ENCODE measurements at regions not wholly inside any gene's neighbourhood (a gene's known extent, or its start where the extent isn't known, plus 50 kb on each side); places are given as distances from the start of the nearest gene placed in this dataset.

DNA sequence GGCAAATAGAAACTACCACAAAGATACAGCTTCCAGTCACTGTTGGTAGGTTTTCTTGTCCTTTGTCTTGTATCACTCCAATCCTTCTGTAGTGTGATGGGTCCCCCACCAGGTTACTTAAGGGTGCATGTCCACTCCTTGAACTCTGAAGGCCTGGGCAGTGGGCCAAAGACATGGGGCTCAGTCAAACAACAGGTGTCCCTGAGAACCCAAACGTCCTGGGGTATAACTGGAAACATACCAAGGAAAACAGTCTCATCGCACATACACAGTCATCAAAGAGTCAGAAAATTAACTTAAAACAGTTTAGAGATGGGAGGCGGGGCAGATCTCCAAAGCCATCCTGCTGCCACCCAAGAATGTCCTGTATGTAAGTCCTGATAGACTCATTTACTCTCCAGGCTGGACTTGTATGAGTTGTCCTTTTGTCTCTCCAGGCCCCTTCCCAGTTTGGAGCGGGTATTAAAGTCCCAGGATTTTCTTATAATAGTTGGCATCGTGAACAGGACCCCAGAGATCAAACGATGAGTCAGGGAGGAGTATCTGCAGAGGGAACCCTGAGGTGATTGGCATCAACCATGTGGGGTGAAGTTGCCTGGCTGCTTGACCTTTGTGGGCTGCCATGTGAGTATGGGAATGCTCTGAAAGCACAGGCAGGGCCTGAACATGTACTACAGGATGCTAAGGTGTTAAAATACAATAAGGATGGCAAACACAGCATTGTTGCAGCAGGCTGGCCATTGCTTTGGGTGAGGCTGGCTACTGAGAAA is 613.2 kb upstream of the KLF12 start:
- no peaks in the 10 kb centered on the region for H3K4me1 ChIP-seq (replicated peaks in 1 of 2; ENCODE audit: control insufficient read depth in 2 of 2, insufficient read depth in 2 of 2, low read length in 2 of 2)
- H3K27ac ChIP-seq (ENCODE audit: extremely low read depth, low read depth, low read length): no peak overlapping the region
- H3K4me2 ChIP-seq (ENCODE audit: insufficient read depth, low read length): no peak overlapping the region
- intact Hi-C loops (cut with micrococcal nuclease): no loop called here
- H3K9ac ChIP-seq (ENCODE audit: insufficient read depth in 1 of 2, low read depth in 2 of 2, low read length in 2 of 2): no peak overlapping the region
- POLR2A ChIA-PET: no interaction called here
- H2AFZ ChIP-seq (ENCODE audit: low read depth, low read length): no peak overlapping the region
- ATAC-seq (no peak), FAIRE-seq (no peak), DNase-seq (ENCODE audit: extremely low read depth in 1 of 4, low spot score in 3 of 4) (no peak)
- WGBS (ENCODE audit: insufficient coverage, low coverage, missing lambda C conversion rate): 0% methylated on average over 5 of the region's 6 CpGs
- no peaks in the 10 kb centered on the region for H3K36me3 ChIP-seq (ENCODE audit: control insufficient read depth, insufficient read depth, low read length)
- no peaks in the 10 kb centered on the region for H4K20me1 ChIP-seq (replicated peaks; ENCODE audit: control insufficient read depth, insufficient read depth, low read length)
- CTCF ChIA-PET (ENCODE audit: low intra/inter-chr PET ratio): no interaction called here
- H3K9me1 ChIP-seq (ENCODE audit: control insufficient read depth, insufficient read depth, low read length): no peaks in the 10 kb centered on the region
- H3K9me3 ChIP-seq (replicated peaks; ENCODE audit: control insufficient read depth, insufficient read depth, low read depth, low read length): no peaks in the 10 kb centered on the region
- H3K27me3 ChIP-seq (ENCODE audit: control insufficient read depth in 2 of 2, insufficient read depth in 2 of 2, low read length in 2 of 2): no peaks in the 10 kb centered on the region
- H3K79me2 ChIP-seq (ENCODE audit: control insufficient read depth, insufficient read depth, low read length): no peaks in the 10 kb centered on the region
- H3K4me3 ChIP-seq: no peak overlapping the region
- no TSS peak for BruUV-seq (replicated peaks)
- in situ Hi-C loops (cut with MboI): no loop called here
- no peak for TF ChIP-seq PTTG1 (tag; IDR thresholded peaks at IDR 0.05; ENCODE audit: low read depth)
- no peak for TF ChIP-seq CREB3 (tag; conservative IDR thresholded peaks at IDR 0.05; ENCODE audit: low read depth)
- no peak for TF ChIP-seq NR2C2 (CRISPR knock-in tag; IDR thresholded peaks at IDR 0.05)
- TF ChIP-seq NR2C2 (tag; IDR thresholded peaks at IDR 0.05): no peak
- TF ChIP-seq ZNF280A (IDR thresholded peaks at IDR 0.05; ENCODE audit: low read depth, partially characterized antibody): no peak
- no peak for TF ChIP-seq ZNF24 (IDR thresholded peaks at IDR 0.05)
- TF ChIP-seq, protein P1, sequence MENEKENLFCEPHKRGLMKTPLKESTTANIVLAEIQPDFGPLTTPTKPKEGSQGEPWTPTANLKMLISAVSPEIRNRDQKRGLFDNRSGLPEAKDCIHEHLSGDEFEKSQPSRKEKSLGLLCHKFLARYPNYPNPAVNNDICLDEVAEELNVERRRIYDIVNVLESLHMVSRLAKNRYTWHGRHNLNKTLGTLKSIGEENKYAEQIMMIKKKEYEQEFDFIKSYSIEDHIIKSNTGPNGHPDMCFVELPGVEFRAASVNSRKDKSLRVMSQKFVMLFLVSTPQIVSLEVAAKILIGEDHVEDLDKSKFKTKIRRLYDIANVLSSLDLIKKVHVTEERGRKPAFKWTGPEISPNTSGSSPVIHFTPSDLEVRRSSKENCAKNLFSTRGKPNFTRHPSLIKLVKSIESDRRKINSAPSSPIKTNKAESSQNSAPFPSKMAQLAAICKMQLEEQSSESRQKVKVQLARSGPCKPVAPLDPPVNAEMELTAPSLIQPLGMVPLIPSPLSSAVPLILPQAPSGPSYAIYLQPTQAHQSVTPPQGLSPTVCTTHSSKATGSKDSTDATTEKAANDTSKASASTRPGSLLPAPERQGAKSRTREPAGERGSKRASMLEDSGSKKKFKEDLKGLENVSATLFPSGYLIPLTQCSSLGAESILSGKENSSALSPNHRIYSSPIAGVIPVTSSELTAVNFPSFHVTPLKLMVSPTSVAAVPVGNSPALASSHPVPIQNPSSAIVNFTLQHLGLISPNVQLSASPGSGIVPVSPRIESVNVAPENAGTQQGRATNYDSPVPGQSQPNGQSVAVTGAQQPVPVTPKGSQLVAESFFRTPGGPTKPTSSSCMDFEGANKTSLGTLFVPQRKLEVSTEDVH (IDR thresholded peaks at IDR 0.05; ENCODE audit: low read depth, partially characterized antibody): no peak
- TF ChIP-seq PURB (CRISPR knock-in tag; IDR thresholded peaks at IDR 0.05; ENCODE audit: low read depth): no peak
- no peak for TF ChIP-seq KAT7 (CRISPR knock-in tag; IDR thresholded peaks at IDR 0.05; ENCODE audit: borderline replicate concordance)
- no peak for TF ChIP-seq MIER1 (IDR thresholded peaks at IDR 0.05; ENCODE audit: low read depth)
- TF ChIP-seq CHD4 (IDR thresholded peaks at IDR 0.05; ENCODE audit: insufficient read depth, insufficient replicate concordance, low read depth, low read length, poor library complexity, severe bottlenecking): no peak
- TF ChIP-seq ELF1 (tag; IDR thresholded peaks at IDR 0.05): no peak
- TF ChIP-seq POLR2G (IDR thresholded peaks at IDR 0.05; ENCODE audit: low read depth, low read length): no peak
- TF ChIP-seq ARID3A (IDR thresholded peaks at IDR 0.05; ENCODE audit: borderline replicate concordance, low read depth, low read length): no peak

All from K562 (cell line).